HG03575 (cell line): ENCODE measurements at regions not wholly inside any gene's neighbourhood (a gene's known extent, or its start where the extent isn't known, plus 50 kb on each side); places are given as distances from the start of the nearest gene placed in this dataset.
"Not testable (repeated sequence)": the region's sequence is repeated elsewhere in the genome, so short reads cannot be mapped to it uniquely, and the experiment has no call there.

Experiments
- ATAC-seq: cut with Tn5 transposase; IDR thresholded peaks from one replicate; pipeline ENCODE4 v1.9.1; 2021; ENCODE audit not compliant: unreplicated experiment, insufficient number of reproducible peaks, low FRiP score; ENCODE audit errors: extremely low read depth

DNA sequence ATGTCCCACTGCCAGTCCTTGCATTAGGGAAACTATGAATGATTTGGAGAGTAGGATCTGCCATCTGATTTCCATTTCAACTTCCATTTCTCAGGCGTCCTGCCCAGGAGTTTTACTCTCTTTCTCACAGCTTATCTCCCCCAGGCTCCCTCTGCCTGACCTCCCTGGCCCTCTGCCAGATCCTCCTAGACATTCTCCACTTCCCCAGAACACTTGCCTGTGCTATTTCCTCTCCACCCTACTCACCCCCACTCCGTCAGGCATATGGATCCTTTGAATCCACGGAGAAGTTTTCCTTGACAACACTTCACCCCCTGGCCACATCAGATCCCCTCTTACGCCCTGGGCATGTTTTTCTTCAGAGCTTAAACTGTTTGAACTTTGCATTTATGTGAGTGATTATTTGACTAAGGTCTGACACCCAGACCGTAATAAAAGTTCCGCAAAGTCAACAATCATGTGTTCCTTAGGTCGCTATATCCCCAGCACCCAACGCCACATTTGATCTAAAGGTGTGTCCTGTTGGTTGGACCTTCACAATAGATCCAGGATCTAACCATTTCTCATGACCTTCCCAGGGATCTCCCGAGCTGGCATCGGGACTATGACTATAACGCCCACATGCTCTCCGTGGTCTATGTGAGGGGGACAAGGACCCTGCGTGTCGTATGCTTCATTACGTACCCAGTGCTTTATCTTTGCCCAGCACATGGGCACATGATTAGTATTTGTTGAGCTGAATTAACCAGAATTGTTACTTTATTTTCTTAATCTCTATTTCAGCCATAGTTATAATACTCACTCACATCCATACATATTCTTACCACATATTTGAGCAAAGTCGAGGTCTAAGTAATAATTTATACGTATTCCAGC lies 255.8 kb upstream of the FOXN3 start:
- ATAC-seq: no peak

DNA sequence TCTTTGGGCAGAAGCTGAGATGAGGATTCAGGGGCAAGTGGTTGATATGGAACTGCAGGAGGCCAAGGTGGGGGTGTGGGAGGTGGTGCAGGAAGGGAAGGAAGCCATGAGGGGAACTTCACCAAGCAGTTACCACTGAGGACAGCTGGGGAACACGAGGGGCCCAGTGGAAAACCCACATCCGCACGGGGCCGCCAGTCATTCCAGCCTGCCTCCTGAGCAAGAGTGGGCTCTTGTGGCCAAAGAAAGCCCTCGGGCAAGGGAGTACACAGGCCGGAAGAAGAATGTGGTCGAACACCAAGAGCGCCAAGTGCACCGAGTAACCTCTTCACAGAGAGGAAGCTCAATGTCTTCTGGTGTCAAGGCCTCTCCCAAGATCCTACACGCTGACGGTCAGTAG lies 252.2 kb upstream of the FOXN3 start:
- no peak for ATAC-seq

DNA sequence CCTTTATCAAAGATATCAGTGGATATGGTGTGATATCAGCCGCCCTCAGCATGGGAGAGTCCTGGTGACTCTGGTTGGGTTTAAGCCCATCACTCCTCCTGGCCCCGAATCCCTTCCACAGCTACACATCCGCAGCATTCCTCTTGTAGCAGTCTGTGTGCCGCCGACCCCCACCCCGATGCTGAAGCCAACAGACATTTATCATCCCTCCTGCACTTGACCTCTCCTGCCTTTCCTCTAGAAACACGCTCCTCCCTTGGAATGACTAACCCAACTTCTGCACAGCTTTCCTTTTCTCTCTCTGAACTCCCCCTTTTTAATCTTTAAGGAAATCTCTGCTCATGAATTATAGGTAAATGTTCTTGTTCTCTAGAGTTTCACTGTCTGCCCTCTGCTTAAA lies 250.9 kb upstream of the FOXN3 start:
- no peak for ATAC-seq

DNA sequence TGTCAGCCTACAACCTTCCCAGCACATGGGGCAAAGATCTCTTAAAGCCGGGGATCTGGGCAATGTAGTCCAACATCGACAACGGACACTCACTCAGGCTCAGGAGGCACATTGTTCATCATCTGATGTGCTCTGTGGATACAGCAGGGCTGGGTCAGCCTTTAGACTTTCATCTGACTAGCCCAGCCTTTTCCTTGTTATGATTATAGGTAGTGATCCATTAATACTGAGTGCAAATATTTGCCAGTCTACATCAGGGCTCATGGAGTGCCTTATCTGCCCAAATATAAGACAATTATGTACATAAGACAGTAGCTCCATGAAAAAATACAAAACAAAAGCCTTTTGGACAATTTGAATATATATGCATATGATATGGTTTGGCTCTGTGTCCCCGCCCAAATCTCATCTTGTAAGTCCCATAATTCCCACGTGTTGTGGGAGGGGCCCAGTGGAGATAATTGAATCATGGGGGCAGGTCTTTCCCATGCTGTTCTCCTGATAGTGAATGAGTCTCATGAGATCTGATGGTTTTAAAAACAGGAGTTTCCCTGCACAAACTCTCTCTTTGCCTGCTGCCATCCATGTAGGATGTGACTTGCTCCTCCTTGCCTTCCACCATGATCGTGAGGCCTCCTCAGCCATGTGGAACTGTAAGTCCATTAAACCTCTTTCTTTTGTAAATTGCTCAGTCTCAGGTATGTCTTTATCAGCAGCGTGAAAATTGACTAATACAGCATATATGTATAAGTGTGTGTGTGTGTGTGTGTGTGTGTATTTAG lies 248.5 kb upstream of the FOXN3 start:
- ATAC-seq: not testable (repeated sequence)

DNA sequence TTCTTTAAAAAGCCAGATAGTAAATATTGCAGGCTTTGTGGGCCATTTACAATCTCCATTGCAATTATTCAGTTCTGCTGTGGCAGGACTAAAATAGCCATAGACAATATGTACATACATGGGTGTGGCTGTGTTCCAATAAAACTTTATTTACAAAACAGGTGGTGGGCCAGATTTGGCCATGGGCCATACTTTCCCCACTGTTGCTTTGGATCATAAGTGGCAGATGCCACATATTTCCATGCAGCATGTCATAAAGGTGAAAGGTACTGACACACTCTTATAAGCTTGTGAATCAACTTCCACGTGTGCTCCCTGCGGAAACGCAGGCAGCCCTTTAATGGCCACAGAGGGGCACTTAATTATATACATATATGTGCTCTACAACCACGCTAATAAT lies 244.4 kb upstream of the FOXN3 start:
- no peak for ATAC-seq

DNA sequence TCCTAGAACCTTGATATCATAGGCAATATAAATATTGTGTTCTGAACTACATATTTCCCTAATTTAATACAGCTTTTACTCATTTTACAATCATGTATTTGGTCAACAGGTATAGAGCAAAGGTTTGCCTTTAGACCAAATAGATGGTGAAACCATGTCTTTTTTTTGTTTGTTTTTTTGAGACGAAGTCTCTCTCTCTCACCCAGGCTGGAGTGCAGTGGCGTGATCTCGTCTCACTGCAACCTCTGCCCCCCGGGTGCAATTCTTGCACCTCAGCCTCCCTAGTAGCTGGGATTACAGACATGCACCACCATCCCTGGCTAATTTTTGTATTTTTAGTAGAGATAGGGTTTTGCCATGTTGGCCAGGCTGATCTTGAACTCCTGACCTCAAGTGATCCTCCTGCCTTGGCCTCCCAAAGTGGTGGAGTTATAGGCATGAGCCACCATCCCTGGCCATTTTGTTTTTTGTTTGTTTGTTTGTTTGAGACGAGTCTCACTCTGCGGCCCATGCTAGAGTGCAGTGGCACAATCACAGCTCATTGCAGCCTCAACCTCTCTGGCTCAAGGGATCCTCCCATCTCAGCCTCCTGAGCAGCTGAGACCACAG lies 243.7 kb upstream of the FOXN3 start:
- not testable (repeated sequence) for ATAC-seq

DNA sequence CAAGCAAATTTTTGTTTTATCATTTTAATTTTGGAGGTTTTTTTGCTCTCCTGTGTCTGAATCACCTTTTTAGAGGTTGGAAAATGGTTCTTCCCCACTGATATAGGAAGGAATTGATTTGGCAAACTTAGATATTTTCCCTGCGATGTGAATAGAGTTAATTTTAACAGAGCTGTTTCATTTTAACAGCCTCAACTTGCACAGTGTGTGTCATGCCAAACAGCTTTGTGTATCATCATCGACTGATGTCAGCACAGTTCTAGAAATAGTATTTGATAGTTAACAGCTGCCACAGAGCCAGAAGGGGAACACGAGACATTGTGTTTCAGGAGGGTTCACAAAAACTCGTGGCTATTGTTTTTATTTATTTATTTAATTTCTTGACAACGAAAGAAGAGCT lies 243.1 kb upstream of the FOXN3 start:
- ATAC-seq: no peak

DNA sequence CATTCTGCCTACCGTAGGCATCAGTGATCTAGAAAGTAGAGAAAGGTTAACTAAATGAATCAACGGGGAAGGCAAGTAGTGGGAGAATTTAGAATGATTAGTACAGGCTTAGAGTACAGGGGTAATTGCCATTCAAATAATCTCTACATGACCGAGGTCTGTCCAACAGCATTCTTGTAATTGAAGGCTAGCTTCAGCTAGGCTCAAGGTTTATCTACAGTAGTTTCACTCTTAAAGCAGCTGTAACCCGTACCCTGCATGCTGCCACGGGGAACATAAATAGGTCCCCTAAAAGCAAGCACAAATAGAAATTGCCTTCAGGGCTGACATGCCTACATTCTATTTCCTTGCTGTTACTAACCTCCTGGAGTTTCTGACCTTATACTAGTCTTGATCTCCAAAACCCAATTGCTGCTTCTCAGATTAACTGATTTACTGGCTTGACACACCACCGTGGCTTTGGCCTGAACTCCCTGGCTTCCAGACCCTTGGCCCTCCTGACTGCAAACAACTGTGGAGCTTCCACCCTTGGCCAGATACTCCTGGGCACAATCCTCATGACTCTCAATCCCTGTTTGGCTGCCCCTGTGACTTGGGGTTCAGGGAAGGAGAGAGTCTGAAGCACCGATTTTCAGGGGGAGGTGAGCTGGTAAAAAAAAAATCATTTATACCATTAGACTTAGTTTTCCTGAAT lies 242.1 kb upstream of the FOXN3 start:
- ATAC-seq: no peak

DNA sequence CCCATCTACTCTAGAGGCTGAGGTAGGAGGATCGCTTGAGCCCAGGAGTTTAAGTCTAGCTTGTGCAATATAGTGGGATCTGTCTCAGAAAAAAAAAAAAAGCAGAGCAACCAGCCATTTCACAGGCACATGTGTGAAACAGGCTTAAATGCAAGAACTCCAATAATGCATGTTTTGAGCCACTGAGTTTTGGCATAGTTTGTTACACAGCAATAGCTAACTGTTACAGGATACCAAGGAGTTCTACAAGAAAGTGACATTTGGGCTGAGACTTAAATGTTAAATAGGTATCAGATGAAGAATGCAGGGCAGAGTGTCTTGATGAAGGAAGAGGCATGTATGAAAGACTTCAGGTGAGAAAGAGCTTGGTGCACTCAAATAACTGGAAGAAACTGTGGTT lies 240.0 kb upstream of the FOXN3 start:
- no peak for ATAC-seq

DNA sequence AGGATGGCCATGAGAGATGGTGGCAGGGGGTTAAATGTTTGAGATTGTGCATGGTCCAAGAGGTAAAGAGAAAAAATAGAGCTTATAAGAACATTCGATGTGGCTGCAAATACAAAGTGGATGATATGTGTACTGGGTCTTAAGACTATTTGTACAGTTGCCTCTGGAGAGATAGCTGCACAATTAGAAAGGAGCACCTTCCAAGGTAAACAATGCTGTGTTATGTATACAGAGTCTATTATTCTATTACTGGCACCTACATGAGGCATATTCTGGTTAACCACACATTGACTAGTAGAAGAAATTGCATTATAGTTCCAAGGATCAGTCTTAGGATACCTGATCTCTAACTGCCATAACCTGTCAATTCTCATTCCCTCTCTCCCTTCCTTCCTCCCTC lies 238.0 kb upstream of the FOXN3 start:
- ATAC-seq: no peak

DNA sequence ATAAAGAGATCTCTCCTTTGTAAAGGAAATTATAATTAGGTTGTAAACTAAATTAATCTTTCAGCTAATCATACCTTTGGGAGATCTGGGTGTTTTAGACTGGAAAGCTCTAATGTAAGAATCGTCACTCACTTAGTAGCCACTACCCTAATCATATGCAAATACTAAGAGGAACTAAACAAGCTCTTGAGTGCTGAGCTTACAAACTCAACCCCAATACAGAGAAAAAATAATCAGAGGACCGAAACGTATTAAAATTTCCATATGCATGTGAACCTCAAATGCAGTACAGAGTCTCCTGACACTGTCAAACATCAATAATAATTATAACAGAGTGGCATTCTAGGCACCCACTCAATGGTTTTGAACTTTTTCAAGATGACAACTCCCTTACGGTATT lies 235.3 kb upstream of the FOXN3 start:
- no peak for ATAC-seq

DNA sequence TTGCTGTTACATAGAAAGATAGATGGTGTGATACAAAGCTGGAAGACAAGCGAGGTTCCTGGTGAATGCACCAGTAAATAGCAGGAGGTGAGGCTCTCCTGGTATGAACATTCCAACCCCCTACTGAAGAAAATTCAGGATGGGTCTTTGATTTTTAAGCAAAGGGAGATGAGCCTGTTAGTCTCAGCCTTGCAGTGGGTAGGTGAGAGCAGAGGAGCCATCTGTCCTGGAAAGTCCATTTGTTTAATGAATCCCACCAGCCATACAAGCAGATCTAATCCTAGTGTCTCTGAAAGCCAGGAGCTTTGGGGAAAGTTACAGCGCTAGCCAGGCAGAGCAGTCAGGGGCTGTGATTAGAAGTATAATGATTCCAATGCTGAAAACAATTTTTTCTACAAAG lies 234.8 kb upstream of the FOXN3 start:
- ATAC-seq: no peak

DNA sequence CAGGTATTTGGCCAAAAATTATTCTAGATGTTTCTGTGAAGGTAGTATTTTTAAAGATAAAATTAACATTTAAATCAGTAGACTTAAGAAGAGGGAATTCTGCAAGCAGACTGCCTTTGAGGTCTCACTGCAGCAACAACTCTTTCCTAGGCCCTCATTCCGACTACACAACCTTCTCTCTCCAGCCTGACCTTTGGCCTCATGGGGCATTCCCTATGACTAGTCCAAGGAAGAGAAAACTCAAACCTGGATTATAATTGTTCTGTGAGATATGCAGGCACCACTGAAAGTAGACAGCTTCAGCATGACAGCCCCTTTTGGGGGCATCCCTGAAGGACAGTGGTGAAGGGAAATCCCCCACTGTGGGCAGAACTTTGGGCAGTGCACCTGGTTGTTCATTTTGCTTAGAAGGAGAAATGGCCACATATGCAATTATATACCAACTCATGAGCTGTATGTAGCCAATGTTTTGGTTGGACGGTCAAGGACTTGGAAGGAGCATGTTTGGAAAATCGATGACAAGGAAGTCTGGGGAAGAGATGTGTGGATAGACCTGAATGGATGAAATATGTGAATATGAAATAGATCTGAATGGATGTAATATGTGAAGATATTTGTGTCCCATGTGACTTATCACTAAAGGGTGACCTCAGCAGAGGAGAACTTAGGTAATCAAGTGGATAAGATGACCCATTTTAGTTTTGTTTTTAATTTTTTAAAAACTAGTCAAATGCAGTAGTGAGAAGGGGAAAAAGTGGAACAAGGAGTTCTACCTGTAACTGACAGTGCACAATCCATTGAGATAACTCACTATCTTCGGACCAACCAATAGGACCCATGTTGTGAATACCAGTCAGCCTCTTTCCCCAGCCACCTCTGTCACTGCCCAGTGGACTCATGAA lies 233.3 kb upstream of the FOXN3 start:
- ATAC-seq: no peak

DNA sequence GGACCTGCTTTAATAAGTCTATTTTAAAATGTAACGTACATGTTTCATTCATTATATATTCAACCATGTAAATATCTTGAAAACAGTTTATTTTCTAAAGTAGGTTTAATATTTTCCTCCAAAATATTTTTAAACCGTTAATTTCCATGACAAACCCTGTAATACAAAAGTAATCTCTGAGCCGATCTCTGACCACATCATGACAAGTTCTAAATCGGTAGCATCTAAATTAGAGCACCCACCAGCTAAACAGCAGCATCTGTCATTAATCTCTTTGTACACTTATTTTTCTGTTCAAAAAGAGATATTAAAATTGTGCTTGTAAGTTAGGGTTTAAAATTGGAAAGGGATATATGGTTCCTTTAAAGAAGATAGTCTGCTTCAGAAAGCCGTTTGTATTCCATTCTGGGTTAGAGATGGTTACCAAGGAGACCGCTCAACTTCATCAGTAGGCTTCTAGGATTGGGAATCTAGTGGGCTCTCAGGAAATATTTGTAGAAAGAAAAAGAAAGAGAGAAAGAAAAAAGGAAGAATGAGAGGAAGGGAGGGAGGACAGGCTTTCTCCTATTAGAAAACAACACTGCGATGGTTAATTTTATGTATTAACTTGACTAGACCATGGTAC lies 232.5 kb upstream of the FOXN3 start:
- no peak for ATAC-seq

DNA sequence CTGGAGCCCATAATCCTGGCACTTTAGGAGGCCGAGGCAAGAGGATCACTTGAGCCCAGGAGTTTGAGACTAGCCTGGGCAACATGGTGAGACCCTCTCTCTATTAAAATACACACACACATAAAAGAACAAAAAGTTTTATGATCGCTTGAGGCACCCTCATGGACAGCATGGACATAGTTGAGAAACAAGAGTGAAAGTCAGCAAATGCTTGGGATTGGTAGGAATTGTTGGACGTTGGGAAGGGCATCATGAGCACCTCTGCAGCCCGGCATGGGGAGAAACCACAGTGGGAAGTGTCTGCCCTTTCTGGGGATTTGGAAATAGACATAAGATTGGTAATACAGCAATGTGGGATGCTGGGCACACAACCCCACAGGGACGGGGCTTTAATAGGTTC lies 231.9 kb upstream of the FOXN3 start:
- no peak for ATAC-seq

DNA sequence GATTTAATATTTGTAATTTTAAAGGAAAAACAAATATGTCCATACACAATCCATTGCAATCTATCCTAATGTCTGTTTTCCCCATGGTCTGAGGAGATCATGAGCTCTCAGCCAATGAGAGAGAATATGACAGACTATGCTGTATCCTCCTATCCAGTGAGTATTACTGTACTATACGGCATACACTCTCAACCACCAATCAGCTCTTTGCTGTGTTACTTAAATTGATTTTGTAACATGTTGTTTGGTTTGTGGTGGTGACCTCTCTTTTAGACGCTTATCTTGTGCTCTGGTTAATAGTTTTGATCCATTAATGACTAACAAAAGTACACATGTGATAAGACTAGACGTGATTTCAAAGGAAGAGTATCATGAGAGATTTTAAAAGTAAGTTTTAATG lies 231.5 kb upstream of the FOXN3 start:
- no peak for ATAC-seq

DNA sequence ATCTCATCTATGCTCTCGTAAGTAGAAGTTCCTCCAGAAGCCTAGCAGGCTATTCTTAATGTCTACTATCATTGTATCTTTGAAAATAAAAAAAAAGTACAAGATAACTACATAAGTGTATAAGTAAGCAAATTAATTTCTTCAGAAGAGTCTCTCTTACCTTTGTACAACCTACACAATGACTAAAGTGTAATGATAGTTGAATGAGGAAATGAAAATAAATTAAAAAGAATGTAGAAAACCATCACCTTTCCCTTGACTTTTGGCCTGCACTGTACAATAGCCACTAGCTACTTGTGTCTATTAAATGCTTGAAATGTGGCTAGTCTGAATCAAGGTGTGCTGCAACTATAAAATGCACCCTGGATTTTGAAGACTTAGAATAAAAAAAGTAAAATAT lies 229.9 kb upstream of the FOXN3 start:
- no peak for ATAC-seq

DNA sequence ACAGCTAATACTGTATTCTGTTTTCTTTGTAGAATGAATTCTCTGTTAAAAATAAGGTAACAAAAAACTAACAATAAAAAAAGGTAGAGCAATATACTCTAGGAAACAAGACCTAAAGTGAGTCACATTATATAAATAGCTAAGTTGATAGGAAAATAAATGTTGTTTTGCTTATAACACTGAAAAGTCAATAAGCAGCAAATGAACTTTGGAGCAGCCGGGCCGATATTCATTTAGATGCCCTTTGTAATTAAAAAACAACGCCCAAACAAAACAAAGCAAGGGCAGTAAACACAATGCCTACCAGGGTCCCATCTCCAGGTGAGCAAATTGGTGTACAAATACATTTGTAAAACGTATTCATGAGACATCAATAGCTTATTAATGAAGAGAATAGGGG lies 227.6 kb upstream of the FOXN3 start:
- no peak for ATAC-seq
